ENCODE measurements at regions not wholly inside any gene's neighbourhood (a gene's known extent, or its start where the extent isn't known, plus 50 kb on each side); places are given as distances from the start of the nearest gene placed in this dataset.
"Not testable (repeated sequence)": the region's sequence is repeated elsewhere in the genome, so short reads cannot be mapped to it uniquely, and the experiment has no call there.

GRCh38 chr16:34802848-34803599 is 1343.6 kb downstream of the TP53TG3F start:
- H3K27me3 ChIP-seq = no peaks in the 10 kb centered on the region
- DNase-seq (no peak), ATAC-seq (no peak)
- H3K36me3 ChIP-seq = no peaks in the 10 kb centered on the region
- WGBS (ENCODE audit: insufficient coverage, low coverage, low lambda C conversion rate, missing lambda C conversion rate) = 64% methylated on average over 68 of the region's 101 CpGs
- H3K4me3 ChIP-seq = no peak overlapping the region
- no peaks in the 10 kb centered on the region for H3K9me3 ChIP-seq
- intact Hi-C loops (cut with DNase I) = no loop called here
- TF ChIP-seq CTCF (IDR thresholded peaks at IDR 0.05) (no peak), POLR2A (IDR thresholded peaks at IDR 0.05) (no peak)
- H3K4me1 ChIP-seq = no peaks in the 10 kb centered on the region
- no peak overlapping the region for H3K27ac ChIP-seq

- H3K4me1 ChIP-seq = no peaks in the 10 kb centered on the region
These were observed 1344.4 kb downstream of the TP53TG3F start for GRCh38 chr16:34803683-34804416.

GRCh38 chr16:34806992-34807644 is 1347.7 kb downstream of the TP53TG3F start:
- WGBS (ENCODE audit: insufficient coverage, low coverage, low lambda C conversion rate, missing lambda C conversion rate) = 41% methylated on average over 1 of the region's 1 CpG
- DNase-seq; intact Hi-C loops (cut with DNase I); H3K27ac ChIP-seq; H3K9me3 ChIP-seq; H3K4me1 ChIP-seq; H3K36me3 ChIP-seq; H3K4me3 ChIP-seq; H3K27me3 ChIP-seq; ATAC-seq: not testable (repeated sequence)

More at GRCh38 chr16:34803683-34804416, 1344.4 kb downstream of the TP53TG3F start:
- peak; percentile 25 to 57 (median 49) for DNase-seq
- TF ChIP-seq CTCF (IDR thresholded peaks at IDR 0.05) = no peak
- no peak for TF ChIP-seq POLR2A (IDR thresholded peaks at IDR 0.05)
- WGBS (ENCODE audit: insufficient coverage, low coverage, low lambda C conversion rate, missing lambda C conversion rate) = 47% methylated on average over 14 of the region's 44 CpGs
- no peak overlapping the region for H3K27ac ChIP-seq
- H3K36me3 ChIP-seq = no peaks in the 10 kb centered on the region
- H3K4me3 ChIP-seq = no peak overlapping the region
- H3K27me3 ChIP-seq = no peaks in the 10 kb centered on the region
- intact Hi-C loops (cut with DNase I) = no loop called here
- no peak for ATAC-seq
- no peaks in the 10 kb centered on the region for H3K9me3 ChIP-seq

- H3K27ac ChIP-seq; intact Hi-C loops (cut with DNase I); H3K4me3 ChIP-seq; H3K36me3 ChIP-seq; DNase-seq; H3K4me1 ChIP-seq; ATAC-seq; H3K27me3 ChIP-seq; H3K9me3 ChIP-seq: not testable (repeated sequence)
These were observed 1348.4 kb downstream of the TP53TG3F start for GRCh38 chr16:34807844-34808243.

- WGBS (ENCODE audit: insufficient coverage, low coverage, low lambda C conversion rate, missing lambda C conversion rate) = 30% methylated on average over 2 of the region's 2 CpGs
- DNase-seq; intact Hi-C loops (cut with DNase I); H3K4me3 ChIP-seq; H3K9me3 ChIP-seq; H3K27ac ChIP-seq; H3K27me3 ChIP-seq; H3K36me3 ChIP-seq; H3K4me1 ChIP-seq; ATAC-seq: not testable (repeated sequence)
These were observed 1349.1 kb downstream of the TP53TG3F start for GRCh38 chr16:34808530-34808929.

Data from right lobe of liver (tissue), 6 donors.